DMS53 treated with DMSO at 0.1 percent for 48 hours (cell line): ENCODE measurements at regions not wholly inside any gene's neighbourhood (a gene's known extent, or its start where the extent isn't known, plus 50 kb on each side); places are given as distances from the start of the nearest gene placed in this dataset.
"Not testable (repeated sequence)": the region's sequence is repeated elsewhere in the genome, so short reads cannot be mapped to it uniquely, and the experiment has no call there.

ENCODE experiments used
- DNase-seq: peaks from one replicate; lab custom pipeline; 2025; ENCODE audit not compliant: unreplicated experiment; lab: John Stamatoyannopoulos, UW

DNA sequence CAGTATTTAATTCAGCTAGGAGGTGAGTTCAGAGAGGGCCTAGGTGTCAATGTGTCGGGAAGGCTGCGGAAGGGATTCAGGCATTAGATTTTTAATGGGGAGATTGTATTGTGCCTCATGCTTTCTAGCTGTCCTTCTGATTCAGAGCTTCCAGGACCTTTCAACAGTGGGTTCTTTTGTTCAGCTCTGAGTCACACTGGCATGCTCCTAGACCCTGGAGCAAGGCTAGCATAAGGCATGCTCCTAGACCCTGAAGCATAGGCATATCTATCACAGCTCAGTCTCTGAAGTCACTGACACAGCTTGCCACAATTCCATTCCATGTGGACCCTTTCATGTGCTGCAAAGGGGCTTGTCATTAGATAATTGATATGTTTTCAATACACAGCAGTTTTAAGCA, 396.9 kb downstream of the RAB38 start:
- DNase-seq: no peak

DNA sequence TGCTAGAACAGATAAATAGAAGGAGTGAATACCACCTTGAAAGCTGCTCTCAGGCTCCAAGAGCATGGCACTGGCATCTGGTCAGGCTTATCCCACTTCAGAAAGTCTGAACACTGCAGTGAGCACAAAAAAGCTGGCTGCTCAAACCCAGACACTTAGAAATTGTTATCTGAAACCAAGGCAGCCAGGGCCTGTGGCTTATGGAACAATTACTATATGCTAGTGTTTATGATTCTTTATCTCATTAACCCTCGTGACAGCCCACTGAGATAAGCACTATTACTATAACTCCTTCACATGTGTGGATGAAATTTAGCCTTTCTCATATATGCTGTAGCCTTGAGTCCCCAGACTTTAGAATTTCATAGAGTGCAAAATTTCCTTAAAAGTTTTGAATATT, 400.2 kb downstream of the RAB38 start:
- no peak for DNase-seq

DNA sequence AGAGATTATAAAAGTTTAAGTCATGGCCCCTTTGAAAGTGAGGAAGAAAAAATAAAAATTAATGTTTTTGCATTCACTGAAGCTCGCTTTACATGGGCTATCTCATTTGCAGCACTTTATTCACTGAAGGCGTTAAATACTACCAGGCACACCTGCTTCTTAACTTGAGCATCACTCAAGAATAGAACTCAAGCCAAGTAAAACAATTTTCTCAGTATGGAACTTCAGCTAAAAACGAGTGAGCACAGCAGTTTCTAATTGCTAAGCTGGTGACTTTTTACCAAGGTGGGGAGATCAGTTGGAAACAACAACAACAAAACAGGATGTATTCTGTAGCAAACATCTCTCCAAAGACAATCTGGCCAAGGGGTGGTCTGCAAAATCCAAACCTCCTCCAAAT, 405.6 kb downstream of the RAB38 start:
- DNase-seq: no peak

DNA sequence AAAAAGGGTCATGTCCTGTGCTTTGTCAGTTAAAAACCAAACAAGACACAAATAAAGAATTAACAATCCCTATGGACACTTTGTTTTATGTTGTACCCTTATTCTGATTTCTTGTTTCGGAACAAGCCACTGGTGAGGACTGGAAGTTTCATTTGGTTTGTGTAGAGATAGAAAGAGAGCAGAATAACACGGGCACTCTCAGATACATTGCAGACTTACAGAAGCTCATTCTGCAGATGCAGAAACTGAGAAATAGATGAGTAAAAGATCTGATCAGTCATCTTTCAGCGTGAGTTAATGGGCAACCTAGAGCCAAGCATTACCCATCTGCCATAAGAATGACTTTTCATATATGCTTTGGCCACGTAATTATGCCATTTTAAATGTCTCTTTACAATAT, 407.6 kb downstream of the RAB38 start:
- DNase-seq: no peak

DNA sequence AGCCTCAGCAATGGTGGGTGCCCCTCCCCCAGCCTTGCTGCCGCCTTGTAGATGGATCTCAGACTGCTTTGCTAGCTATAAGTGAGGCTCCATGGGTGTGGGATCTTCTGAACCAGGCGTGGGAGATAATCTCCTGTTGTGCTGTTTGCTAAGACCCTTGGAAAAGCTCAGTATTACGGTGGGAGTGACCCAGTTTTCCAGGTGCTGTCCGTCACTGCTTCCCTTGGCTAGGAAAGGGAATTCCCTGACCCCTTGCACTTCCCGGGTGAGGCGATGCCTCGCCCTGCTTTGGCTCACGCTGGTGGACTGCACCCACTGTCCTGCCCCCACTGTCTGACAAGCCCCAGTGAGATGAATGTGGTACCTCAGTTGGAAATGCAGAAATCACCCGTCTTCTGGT, 411.2 kb downstream of the RAB38 start:
- not testable (repeated sequence) for DNase-seq

DNA sequence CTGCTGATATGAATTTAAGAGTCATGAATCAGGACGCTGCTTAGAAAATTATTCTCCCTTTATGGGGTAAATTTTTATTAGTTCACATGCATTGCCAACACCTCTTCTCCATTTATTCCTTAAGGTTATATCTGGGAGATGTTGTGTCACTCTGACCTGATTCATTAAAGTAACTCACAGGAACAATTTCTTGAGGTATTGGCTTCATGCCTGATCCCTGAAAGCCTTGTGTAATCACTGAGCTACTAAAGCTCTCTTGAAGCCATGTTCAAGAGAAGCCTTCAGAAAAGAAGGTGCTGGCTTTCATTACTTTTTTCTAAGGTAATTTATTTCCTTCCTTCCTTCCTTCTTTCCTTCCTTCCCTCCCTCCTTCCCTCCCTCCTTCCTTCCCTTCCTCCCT, 420.6 kb downstream of the RAB38 start:
- DNase-seq: no peak

DNA sequence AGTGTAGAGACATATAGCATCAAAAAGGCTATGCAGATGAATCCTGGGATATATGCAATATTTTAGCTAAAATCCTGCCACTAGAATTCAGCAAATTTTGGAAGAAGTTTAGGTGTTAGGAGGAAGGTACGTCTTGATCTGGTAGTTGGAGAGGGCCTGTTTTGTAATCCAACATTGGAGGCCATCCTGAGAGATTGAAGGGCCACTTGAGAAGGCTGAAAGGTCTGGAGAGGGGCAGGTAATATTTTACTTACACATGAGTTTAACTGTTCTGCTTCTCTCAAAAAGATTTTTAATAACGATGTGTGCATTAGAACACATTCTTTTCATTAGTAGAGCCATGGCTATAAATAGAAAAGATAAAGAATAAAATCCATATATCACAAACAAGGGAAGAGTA, 422.1 kb downstream of the RAB38 start:
- no peak for DNase-seq

DNA sequence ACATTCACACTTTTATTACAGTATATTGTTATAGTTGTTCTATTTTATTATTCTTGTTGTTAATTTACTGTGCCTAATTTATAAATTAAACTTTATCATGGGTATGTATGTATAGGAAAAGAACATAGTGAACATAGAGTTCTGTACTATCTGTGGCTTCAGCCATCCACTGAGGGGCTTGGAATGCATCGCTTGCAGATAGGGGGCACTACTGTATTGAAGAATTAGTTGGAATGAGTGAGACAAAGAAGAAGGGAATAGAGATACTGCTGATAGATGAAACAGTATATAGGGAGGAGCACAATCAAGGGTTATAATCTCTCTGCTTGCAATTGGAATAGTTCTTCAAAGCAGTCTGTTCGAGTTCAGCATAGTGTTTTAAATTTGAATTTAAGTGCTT, 432.2 kb downstream of the RAB38 start:
- no peak for DNase-seq

DNA sequence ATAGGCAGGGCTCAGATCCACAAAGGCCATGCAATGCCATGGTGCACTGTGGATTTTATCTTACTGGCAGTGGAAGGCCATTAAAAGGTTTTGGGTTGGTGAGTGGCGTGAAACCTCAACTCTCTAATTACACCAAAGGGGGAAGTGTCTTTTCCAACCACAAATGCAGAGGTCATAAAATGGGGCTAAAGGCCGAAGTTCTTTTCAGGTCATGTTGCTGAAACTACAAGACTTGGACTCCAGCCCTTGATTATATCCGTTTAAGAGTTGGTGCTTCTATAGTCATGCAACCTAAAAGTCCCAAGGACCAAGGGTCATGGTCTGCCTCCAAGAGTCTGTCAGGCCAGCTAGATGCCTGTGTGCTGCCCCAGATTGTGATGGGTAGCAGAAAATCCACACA, 434.3 kb downstream of the RAB38 start:
- no peak for DNase-seq

DNA sequence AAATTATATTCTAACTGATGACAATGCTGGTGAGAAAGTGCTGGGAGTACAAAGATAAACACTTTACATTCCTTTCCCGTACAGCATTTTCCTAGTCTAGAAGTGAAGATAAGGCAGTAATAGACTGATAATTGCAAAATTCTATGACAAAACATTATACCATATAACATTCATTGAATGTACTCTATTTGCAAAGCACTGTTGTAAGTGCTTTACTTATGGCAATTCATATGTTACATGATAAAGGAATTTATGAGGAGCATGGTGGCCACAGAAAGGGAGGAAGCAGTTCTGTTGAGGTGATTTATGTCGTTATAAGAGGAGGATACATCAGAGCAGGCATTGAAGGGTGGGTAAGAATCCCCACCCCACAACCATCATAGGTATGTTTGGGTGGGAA, 434.8 kb downstream of the RAB38 start:
- DNase-seq: no peak

DNA sequence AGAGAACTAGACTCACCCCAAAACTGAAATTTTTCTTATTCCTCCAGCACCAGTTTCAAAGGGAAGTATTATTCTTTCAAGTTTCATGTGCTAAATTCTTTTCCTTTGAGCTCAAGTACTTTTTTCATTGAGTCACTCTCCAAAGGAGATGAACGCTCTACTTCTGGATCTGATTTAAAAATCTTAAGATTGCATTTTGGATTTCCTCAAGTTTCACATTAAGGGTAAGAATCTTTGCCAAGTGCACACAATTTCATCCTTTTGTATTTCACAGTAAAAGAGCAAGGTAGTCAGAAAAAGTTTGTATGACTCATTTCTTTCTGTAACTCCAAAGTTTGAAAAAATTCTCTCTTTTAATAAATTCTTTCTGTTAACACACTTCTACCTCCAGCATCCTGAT, 435.5 kb downstream of the RAB38 start:
- no peak for DNase-seq

DNA sequence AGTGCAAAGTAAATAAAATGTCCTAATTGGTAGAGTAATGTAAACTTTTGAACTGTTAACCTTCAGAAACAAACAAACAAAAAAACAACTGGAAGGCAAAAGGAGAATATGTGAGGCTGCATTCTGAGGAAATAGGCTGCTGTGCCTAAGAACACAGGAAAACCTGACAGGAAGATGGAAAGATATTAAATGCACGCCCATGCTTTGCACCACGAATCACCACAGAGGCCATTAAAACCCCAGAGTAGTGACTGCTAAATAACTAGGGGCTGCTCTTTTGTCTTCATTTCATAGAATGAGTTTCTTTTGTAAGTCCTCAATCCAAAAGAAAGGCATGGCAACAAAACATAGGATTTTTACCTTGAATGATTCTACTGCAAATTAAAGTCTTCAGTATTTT, 436.0 kb downstream of the RAB38 start:
- DNase-seq: no peak

DNA sequence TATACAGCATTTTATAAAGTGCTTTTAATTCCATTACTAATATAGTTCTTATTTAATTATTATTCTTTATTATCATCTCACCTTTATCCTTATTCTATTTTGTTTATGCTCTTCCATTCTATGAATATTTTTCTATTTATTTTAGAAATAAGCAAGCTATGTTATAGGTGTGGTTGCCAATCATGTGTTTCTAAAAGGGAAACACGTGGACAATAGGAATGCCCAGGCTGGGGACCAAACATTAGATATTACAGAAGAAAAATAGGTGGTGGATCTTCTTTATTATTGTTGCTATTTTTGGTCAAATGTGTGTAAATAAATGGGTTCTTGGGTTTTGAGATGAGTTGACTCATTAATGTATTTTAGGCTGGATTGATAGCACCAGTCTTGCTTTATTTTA, 438.3 kb downstream of the RAB38 start:
- DNase-seq: no peak

DNA sequence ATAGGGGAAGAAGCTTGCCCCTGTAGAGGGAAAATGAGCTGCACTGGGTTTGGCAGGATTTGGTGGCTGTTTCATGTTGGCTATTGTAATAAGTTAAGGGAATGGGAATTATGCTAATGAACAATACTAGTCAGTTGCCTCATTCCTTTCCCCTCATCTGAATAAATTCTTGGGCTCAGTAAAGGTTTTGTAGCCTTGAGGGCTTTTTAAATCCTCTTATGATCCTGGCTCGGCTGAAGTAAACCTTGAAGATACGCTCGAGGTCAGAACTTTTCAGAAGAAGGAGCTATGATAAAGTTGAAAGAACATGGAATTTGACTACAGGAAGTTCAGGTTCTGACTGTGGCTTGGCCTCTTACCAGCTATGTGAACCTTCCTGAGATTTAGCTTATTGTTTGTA, 448.7 kb downstream of the RAB38 start:
- no peak for DNase-seq

DNA sequence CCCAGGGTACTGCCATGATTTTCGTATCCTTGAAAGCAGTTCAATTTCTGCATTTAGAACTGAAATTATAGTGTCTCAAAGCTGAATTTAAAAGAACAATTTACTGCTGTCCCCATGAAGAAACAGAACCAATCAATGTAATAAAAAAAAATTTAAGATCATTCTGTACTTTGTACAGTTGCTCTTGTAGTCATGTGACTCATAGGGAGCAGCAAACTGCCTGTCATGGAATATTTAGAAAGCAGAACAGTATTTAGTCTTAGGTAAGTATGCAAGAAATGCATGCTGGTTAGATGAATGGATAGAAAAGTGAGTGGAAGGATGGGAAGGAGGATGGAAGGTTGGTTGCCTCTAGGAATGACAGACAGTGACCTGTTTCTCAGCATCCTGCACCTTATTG, 450.9 kb downstream of the RAB38 start:
- DNase-seq: no peak

DNA sequence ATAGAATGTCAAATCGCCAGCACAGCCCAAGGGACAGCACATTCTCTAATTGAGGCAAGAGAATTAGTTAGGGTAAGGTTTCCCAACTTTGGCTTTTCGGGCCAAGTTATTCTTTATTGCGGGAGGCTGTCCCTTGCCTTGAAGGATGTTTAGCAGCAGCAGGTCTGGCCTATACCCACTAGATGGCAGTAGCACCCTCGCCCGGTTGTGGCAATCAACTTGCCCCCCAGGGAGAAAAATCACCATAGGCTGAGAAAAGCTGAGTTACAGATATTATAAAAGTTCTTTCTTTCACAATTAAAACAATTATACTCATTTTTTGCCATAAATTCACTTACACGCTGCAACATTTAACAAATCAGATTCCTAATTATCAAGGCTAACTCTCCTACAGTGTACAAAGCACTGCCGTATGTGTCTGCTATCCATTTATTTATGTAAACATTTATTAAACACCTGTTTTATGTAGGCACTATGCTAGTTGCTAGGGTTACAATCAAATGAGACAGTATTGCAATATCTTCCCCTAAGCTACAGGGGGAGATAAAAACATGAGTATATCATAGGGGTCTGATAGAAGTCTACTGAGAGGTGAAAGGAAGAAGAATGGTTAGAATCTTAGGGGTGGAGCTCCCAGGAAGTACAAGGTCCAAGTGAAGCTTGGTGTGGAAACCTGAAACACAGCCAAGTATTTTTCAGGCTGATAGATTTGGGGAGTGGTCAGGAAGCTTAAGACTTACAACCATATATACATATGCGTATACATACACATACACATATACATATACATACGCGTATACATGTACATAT, 452.3 kb downstream of the RAB38 start:
- DNase-seq: peak; percentile 38

DNA sequence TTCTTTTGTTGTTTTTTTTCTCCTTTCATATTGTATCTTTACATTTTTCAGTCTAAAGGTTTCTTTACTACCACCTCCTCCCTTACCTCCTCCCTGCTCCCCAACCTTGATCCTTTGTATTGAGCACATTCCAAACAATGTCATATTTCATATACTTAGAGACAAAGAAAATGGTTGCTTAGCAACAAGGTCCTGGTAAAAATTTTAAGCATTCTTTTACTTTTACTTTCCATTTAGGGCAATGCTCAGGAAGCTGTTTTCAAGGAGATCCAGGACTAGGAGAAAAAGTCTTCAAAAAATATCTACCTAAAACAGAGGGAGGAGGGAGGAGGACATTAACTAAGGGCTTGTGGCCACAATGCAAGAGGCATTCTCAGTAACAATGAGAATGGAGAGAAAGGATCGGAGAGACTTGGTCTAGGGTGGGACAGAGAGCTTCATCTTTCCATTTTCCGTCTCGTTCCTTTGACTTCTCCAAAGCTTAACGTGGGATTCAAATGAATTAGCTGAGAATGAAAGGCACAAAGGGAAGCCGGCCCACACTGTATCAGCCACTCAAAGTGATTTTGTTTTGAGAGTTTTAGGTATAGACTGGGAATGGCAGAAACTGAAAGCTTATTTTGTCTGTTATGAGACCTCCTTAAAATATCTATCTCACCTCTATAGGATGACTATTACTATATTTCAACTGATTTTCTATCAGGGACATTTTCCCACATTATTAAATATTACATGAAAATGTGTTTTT, 455.7 kb downstream of the RAB38 start:
- no peak for DNase-seq

DNA sequence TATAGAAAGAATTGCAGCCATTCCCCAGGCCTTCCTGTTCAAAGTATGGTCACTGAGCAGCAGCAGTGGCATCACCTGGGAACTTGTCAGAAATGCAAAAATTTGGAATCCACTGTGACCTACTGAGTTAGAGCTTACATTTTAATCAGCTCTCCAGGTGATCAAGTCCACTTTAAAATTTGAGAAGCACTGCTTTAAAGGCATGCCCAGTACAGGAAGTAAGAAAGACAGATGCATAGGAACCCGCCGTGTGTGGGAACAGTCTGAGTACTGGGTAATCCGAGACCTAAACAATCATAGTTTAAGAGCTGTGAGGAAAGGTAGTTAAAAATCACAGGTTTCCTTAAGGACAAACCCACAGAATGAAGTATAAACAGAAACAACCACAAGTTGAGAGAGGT, 462.4 kb downstream of the RAB38 start:
- DNase-seq: no peak

DNA sequence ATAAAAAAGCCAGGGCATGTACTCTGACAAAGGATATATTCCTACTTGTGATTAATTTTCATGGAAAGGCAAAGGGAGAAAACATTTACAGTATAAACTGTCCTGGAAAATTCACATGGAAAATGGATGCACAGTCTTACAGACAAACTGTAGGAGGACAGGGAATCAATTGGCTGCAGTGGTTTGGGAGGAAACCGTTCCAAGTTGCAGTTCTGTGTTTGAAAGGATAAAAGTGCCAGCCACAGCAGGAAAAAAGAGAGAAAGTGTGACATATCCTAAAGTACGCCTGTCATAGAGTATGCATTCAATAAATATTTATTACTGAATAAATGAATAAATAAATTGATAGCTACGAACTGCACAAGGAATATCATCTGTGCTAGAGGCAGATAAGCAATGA, 462.9 kb downstream of the RAB38 start:
- no peak for DNase-seq

DNA sequence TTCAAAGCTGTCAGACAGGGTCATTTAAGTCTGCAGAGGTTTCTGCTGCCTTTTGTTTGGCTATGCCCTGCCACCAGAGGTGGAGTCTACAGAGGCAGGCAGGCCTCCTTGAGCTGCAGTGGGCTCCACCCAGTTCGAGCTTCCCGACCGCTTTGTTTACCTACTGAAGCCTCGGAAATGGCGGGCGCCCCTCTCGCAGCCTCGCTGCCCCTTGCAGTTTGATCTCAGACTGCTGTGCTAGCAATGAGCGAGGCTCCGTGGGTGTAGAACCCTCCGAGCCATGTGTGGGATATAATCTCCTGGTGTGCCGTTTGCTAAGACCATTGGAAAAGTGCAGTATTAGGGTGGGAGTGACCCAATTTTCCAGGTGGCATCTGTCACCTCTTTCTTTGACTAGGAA, 471.7 kb downstream of the RAB38 start:
- not testable (repeated sequence) for DNase-seq

DNA sequence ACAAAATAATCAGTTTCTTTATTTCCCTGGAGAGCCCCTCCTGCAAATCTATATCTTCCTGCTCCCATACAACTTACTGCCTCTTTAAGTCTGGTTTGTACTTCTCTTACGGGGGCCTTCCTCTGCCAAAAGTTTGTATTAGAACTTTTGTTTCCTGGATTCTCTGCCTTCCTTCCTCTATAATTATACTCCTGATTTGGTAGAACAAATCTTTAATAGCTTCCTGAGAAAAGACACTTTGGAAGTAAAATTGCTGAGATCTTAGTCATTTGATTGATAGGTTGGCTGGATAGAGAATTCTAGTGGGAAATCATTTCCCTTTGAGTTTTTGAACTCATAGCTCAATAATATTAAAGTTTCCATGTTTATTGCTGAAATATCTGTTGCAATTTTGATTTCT, 499.2 kb downstream of the RAB38 start:
- no peak for DNase-seq

DNA sequence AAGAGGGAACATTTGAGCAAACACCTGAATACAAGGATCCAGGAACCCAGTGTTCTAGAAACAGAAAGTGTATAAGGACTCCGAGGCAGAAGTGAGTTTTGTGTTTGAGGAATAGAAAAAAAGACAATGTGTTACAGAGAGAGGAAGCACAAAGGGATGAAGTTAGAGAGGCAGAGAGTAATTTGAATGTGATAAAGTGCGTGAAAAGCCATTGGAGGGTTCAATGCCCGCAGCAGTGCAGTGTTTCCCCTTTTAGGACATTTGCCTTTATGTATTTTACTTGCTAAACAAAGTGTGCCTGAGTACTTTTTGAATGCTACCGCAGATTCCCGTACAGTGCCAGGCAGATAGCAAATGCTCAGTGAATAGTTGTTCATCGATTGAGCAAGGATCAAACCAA, 508.5 kb downstream of the RAB38 start:
- DNase-seq: no peak

DNA sequence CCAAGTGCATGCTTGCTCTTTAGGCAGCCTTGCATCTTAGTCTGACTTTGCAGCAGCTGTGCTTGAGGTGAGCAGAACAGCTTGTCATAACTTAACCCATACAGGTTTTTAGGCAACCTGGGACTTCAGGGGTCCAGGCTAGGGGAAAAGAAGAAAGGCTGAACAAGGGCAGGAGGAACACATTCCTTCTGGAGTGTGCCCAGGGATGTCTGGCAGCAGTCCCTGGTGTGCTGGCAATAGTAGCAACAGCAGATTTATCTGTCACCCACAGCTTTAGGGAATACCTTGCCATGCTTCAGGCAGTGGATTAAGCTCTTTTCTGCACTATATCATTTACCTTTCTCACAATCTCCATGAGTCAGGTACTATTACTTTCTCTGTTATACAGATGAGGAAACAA, 513.0 kb downstream of the RAB38 start:
- DNase-seq: no peak
